GM21390 (cell line): ENCODE measurements at regions not wholly inside any gene's neighbourhood (a gene's known extent, or its start where the extent isn't known, plus 50 kb on each side); places are given as distances from the start of the nearest gene placed in this dataset.
"Not testable (repeated sequence)": the region's sequence is repeated elsewhere in the genome, so short reads cannot be mapped to it uniquely, and the experiment has no call there.

Source experiments
- ATAC-seq: cut with Tn5 transposase; IDR thresholded peaks from one replicate; pipeline ENCODE4 v1.9.1; 2021; ENCODE audit not compliant: unreplicated experiment

GRCh38 chr3:18237251-18238005, 187.7 kb downstream of the SATB1 start:
- ATAC-seq: peak; percentile 86

GRCh38 chr3:18236726-18237125, 188.4 kb downstream of the SATB1 start:
- ATAC-seq: no peak

- ATAC-seq: no peak
These were observed 190.3 kb downstream of the SATB1 start for GRCh38 chr3:18234717-18235335.

- ATAC-seq: no peak
These were observed 191.0 kb downstream of the SATB1 start for GRCh38 chr3:18233987-18234716.

GRCh38 chr3:18232317-18232716, 192.8 kb downstream of the SATB1 start:
- no peak for ATAC-seq

- no peak for ATAC-seq
These were observed 197.1 kb downstream of the SATB1 start for GRCh38 chr3:18228060-18228459.

GRCh38 chr3:18225709-18226108, 199.4 kb downstream of the SATB1 start:
- no peak for ATAC-seq

- ATAC-seq: no peak
These were observed 200.7 kb downstream of the SATB1 start for GRCh38 chr3:18224426-18224825.

- ATAC-seq: peak; percentile 29
These were observed 201.2 kb downstream of the SATB1 start for GRCh38 chr3:18223974-18224373.

- ATAC-seq: peak; percentile 98
These were observed 201.6 kb downstream of the SATB1 start for GRCh38 chr3:18223571-18223970.

GRCh38 chr3:18222686-18223085, 202.5 kb downstream of the SATB1 start:
- no peak for ATAC-seq

- no peak for ATAC-seq
These were observed 207.5 kb downstream of the SATB1 start for GRCh38 chr3:18217507-18218174.

- no peak for ATAC-seq
These were observed 208.1 kb downstream of the SATB1 start for GRCh38 chr3:18216996-18217395.

- ATAC-seq: no peak
These were observed 209.5 kb downstream of the SATB1 start for GRCh38 chr3:18215639-18216038.

GRCh38 chr3:18211116-18211515, 214.0 kb downstream of the SATB1 start:
- ATAC-seq: no peak

- ATAC-seq: no peak
These were observed 216.3 kb downstream of the SATB1 start for GRCh38 chr3:18208856-18209255.

GRCh38 chr3:18208091-18208490, 217.0 kb downstream of the SATB1 start:
- no peak for ATAC-seq

- no peak for ATAC-seq
These were observed 217.9 kb downstream of the SATB1 start for GRCh38 chr3:18207226-18207625.

GRCh38 chr3:18205701-18206100, 219.4 kb downstream of the SATB1 start:
- not testable (repeated sequence) for ATAC-seq

GRCh38 chr3:18201315-18201714, 223.8 kb downstream of the SATB1 start:
- no peak for ATAC-seq

- ATAC-seq: no peak
These were observed 225.4 kb downstream of the SATB1 start for GRCh38 chr3:18199757-18200156.
